Neutrophil (primary cell): ENCODE measurements at regions not wholly inside any gene's neighbourhood (a gene's known extent, or its start where the extent isn't known, plus 50 kb on each side); places are given as distances from the start of the nearest gene placed in this dataset.

ENCODE experiments used
- H3K27ac ChIP-seq: fragments of 200-600 bp; sonication (generic); 2 replicates; pipeline ENCODE4 v1.5.1; 2016; ENCODE audit warnings: mild to moderate bottlenecking, moderate library complexity
- H3K27me3 ChIP-seq: fragments of 200-600 bp; sonication (generic); 2 replicates; pipeline ENCODE4 v1.6.0; 2016; ENCODE audit warnings: mild to moderate bottlenecking
- H3K36me3 ChIP-seq: fragments of 200-600 bp; sonication (generic); 2 replicates; pipeline ENCODE4 v1.5.1; 2017
- H3K4me1 ChIP-seq, 2 experiments: fragments of 200-600 bp in 1 of 2; sonication (generic) in 1 of 2; 1 replicate in 1 of 2; 2 replicates in 1 of 2; pipeline versions ENCODE4 v1.5.1 to v1.6.1; 2013 to 2016; ENCODE audit warnings: low read depth in 1 of 2, low read length in 1 of 2, mild to moderate bottlenecking in 1 of 2, moderate library complexity in 1 of 2; ENCODE audit not compliant: control insufficient read depth in 1 of 2, insufficient read depth in 1 of 2
- H3K4me3 ChIP-seq, 2 experiments: fragments of 200-600 bp in 1 of 2; sonication (generic) in 1 of 2; 1 replicate in 1 of 2; 2 replicates in 1 of 2; pipeline ENCODE4 v1.5.1; 2013 to 2016; ENCODE audit warnings: low read depth in 1 of 2, low read length in 1 of 2, mild to moderate bottlenecking in 1 of 2, moderate library complexity in 1 of 2
- H3K9me3 ChIP-seq: fragments of 200-600 bp; sonication (generic); 2 replicates; pipeline ENCODE4 v1.5.1; 2016
- CTCF ChIP-seq: fragments of 200-600 bp; sonication (generic); IDR thresholded peaks from 2 replicates; pipeline ENCODE4 v1.5.1; 2016; ENCODE audit warnings: antibody characterized with exemption

DNA sequence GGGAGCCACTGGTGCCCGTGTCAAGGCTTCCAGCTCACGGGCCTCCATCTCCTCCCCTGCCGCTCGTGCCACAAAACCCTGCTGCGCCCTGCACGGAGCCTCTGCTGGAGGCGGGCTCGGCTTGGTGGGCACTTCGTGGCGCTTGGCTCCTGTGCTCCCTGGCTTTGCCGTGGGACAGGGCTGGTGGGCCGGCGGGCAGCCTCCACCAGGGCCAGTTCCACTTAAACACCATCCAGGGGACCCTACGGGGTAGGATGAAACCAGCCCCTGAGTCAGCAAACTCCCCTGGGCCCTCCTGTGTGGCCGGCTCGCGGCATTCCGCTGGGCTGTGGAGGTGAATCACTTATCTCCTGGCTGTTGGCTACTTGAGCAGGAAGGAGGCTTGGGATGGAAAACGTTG is 1304.6 kb downstream of the BRD1 start:
- Histone ChIP-seq H3K4me1 (no peaks in the 10 kb centered on the region), H3K4me3 (no peak overlapping the region), H3K27ac (no peak overlapping the region), H3K36me3 (no peaks in the 10 kb centered on the region), H3K9me3 (no peaks in the 10 kb centered on the region), H3K27me3 (no peaks in the 10 kb centered on the region)
- TF ChIP-seq CTCF = no peak

DNA sequence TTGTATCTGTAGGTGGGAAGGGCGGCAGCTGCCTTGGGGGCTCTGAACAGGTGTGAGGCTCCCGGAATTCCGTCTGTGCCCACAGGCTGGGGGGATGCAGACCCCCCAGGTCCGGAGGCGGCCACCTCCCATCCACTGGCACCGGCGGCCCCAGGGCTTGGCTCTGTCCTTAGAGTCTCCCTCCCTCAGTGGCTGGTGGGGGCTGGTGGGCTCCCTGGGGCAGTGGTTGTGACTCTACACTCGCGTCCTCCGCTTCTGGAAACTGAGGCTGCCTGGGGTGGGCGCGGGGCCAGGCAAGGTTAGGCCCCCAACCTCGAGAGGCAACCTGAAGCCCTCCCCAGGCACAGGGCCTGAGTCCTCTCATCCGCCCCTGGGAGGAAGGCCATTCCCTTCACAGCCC is 1305.4 kb downstream of the BRD1 start:
- Histone ChIP-seq H3K4me3 (no peak overlapping the region), H3K27ac (no peak overlapping the region), H3K36me3 (no peaks in the 10 kb centered on the region), H3K27me3 (no peaks in the 10 kb centered on the region), H3K9me3 (no peaks in the 10 kb centered on the region), H3K4me1 (no peaks in the 10 kb centered on the region)
- no peak for TF ChIP-seq CTCF

DNA sequence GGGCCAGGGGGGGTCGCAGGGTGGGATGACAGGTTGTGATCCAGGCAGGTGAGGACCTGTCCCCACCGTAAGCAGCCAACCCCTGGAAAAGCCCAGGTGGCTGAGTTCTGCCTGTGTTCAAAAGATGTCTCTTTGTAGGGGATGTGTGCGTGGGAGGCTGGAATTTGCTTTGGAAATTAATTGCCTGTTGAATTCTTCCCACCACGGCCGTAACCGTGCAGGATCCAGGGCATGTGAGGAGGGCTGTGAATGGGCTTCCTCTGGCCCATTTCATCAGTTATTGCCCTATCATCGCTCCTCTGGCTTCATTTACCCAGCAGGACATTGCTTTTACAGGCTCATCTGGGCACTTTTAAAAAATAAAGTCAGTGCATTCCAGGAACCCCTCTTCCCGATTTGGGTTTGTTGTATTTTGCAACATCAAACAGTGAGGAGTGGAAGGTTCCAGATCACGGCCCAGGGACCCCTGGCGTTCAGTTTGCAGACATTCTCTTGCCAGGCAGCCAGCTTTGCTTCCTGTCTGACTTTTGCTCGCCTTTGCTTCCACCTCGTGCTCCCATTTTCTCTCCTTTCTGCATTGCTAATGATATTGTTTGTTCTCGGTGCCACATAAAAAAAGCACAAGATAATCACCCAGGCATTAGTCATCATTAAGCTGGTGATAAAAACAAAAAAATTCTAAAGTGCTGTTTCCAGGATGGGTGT is 1306.6 kb downstream of the BRD1 start:
- no peak overlapping the region for H3K4me3 ChIP-seq
- no peak overlapping the region for H3K27ac ChIP-seq
- H3K9me3 ChIP-seq = no peaks in the 10 kb centered on the region
- no peaks in the 10 kb centered on the region for H3K36me3 ChIP-seq
- H3K4me1 ChIP-seq = no peaks in the 10 kb centered on the region
- no peaks in the 10 kb centered on the region for H3K27me3 ChIP-seq
- no peak for TF ChIP-seq CTCF

DNA sequence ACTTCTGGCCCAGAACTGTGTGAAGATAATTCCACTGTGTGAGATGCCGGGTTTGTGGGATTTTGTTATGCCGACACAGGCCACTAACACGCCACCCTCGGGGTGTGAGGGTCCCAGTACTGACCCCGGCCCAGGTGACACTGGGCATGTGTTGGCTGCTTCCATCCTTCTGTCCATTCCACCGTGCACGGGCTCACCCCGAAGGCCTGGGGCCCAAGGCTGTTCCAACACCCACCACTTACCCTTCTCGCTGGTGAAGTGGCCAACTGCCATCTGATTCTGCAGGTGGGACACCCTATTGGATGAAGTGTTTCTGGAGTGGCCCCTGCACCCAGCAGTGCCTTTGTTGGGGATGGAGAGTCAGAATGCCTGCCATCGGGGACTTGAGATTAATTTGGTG is 1307.5 kb downstream of the BRD1 start:
- TF ChIP-seq CTCF = no peak

GRCh38 chr22:48517039-48518030 is 1310.3 kb downstream of the BRD1 start:
- TF ChIP-seq CTCF = no peak
- no peak overlapping the region for H3K27ac ChIP-seq
- H3K9me3 ChIP-seq = no peaks in the 10 kb centered on the region
- no peaks in the 10 kb centered on the region for H3K36me3 ChIP-seq
- H3K4me1 ChIP-seq = no peaks in the 10 kb centered on the region
- H3K4me3 ChIP-seq = no peak overlapping the region
- no peaks in the 10 kb centered on the region for H3K27me3 ChIP-seq

More for the DNA sequence above, 1307.5 kb downstream of the BRD1 start:
- no peak overlapping the region for H3K27ac ChIP-seq
- no peaks in the 10 kb centered on the region for H3K4me1 ChIP-seq
- no peaks in the 10 kb centered on the region for H3K27me3 ChIP-seq
- H3K36me3 ChIP-seq = no peaks in the 10 kb centered on the region
- no peak overlapping the region for H3K4me3 ChIP-seq
- H3K9me3 ChIP-seq = no peaks in the 10 kb centered on the region
